ENCODE measurements at regions not wholly inside any gene's neighbourhood (a gene's known extent, or its start where the extent isn't known, plus 50 kb on each side); places are given as distances from the start of the nearest gene placed in this dataset.

- TF ChIP-seq MEF2A (IDR thresholded peaks at IDR 0.05; ENCODE audit: borderline replicate concordance, low read depth), result no peak
- no peak for TF ChIP-seq SIN3A (IDR thresholded peaks at IDR 0.05; ENCODE audit: borderline replicate concordance, low read depth, low read length)
- no peak for TF ChIP-seq EZH2phosphoT487 (IDR thresholded peaks at IDR 0.05; ENCODE audit: borderline replicate concordance, low read depth)
These were observed 182.2 kb downstream of the ANAPC1 start (continued) for GRCh38 chr2:111701798-111702118.

DNA sequence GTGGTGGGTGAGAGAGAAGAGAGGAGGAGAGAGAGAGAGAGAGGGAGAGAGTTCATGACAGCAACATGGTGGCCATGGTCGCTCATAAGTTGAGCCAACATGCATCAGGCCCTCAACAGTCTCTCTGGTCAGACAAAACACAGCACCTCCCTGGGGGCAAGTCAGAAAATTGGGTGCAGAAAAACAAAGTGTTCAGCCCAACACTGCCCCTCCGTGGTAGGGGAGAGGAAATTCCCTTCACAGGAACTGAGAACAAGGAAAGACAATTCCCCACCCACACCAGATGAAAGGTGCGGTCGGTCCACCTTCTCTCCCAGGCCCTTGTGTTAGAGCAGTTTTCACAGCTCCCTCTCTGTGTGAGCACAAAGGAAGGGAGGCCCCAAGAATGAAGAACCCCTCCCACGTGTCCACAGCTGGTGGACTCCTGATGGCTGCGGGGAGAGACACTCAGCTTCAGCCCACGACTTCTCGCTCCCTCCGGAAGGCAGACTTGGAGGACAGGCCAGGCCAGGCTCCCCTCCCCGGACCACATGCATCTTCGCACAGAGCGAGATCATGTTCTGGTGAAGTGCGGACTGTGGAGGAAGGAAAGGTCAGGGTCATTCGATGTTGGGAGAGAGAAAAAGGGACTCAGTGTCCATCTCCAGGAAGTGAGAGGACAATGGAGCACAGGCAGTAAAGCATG is 181.7 kb downstream of the ANAPC1 start:
- Histone ChIP-seq H3K27ac (ENCODE audit: low read depth in 2 of 2, low read length in 1 of 2) (no peak overlapping the region), H2AFZ (ENCODE audit: low read depth) (no peak overlapping the region), H3K4me1 (ENCODE audit: control insufficient read depth in 1 of 2, insufficient read depth in 2 of 2, low read depth in 1 of 2, low read length in 1 of 2) (peaks cover 22 to 27% of the 10 kb centered on the region in 2 experiments; a peak in 3 of 4 replicates), H3K9ac (no peak overlapping the region), H3K36me3 (replicated peaks in 1 of 2; ENCODE audit: control insufficient read depth in 1 of 2, insufficient read depth in 2 of 2, low read length in 1 of 2) (no peaks in the 10 kb centered on the region), H3K27me3 (ENCODE audit: insufficient read depth) (no peaks in the 10 kb centered on the region), H3K79me2 (ENCODE audit: insufficient read depth) (no peaks in the 10 kb centered on the region), H3K9me2 (no peaks in the 10 kb centered on the region), H3K4me3 (ENCODE audit: low read depth in 2 of 2, low read length in 1 of 2) (no peak overlapping the region; a peak in 1 of 4 replicates), H3F3A (replicated peaks; ENCODE audit: insufficient read depth) (peaks cover 4% of the 10 kb centered on the region), H4K20me1 (ENCODE audit: insufficient read depth) (no peaks in the 10 kb centered on the region; the same call in 1 of the 2 replicates), H3K4me2 (no peak overlapping the region), H3K9me3 (no peaks in the 10 kb centered on the region)
- WGBS (ENCODE audit: low lambda C conversion rate), result 88% methylated on average over 14 of the region's 14 CpGs
- ChIA-PET CTCF (interaction anchor here (0.6 to 1.9 kb wide), 2 partner anchors 8 to 11 kb away, joined by 3 to 7 read pairs; no protein-coding TSS in a partner anchor), POLR2A (no interaction called here)
- TF ChIP-seq FOSL2 (IDR thresholded peaks at IDR 0.05; ENCODE audit: borderline replicate concordance, low read depth), result no peak
- TF ChIP-seq RAD21 (IDR thresholded peaks at IDR 0.05; ENCODE audit: low read length), result peak; percentile 63
- TF ChIP-seq CTCF (IDR thresholded peaks at IDR 0.05), result peak; percentile 60
- TF ChIP-seq SMC3 (IDR thresholded peaks at IDR 0.05; ENCODE audit: low read depth, low read length), result peak; percentile 50
- TF ChIP-seq RXRA (IDR thresholded peaks at IDR 0.05; ENCODE audit: borderline replicate concordance, low read depth), result no peak
- no peak for TF ChIP-seq FOXM1 (IDR thresholded peaks at IDR 0.05; ENCODE audit: low read depth)
- no peak for TF ChIP-seq ZBTB33 (IDR thresholded peaks at IDR 0.05; ENCODE audit: borderline replicate concordance, low read depth)
- no peak for TF ChIP-seq CHD2 (IDR thresholded peaks at IDR 0.05; ENCODE audit: low read length, partially characterized antibody)
- TF ChIP-seq TCF12 (IDR thresholded peaks at IDR 0.05), result no peak
- no peak for TF ChIP-seq RCOR1 (IDR thresholded peaks at IDR 0.05; ENCODE audit: low read length)
- no peak for TF ChIP-seq JUND (IDR thresholded peaks at IDR 0.05)
- no peak for TF ChIP-seq GATA2 (CRISPR knock-in tag; IDR thresholded peaks at IDR 0.05)
- no peak for TF ChIP-seq TAF1 (IDR thresholded peaks at IDR 0.05; ENCODE audit: borderline replicate concordance, low read depth, low read length)
- TF ChIP-seq, protein P1, sequence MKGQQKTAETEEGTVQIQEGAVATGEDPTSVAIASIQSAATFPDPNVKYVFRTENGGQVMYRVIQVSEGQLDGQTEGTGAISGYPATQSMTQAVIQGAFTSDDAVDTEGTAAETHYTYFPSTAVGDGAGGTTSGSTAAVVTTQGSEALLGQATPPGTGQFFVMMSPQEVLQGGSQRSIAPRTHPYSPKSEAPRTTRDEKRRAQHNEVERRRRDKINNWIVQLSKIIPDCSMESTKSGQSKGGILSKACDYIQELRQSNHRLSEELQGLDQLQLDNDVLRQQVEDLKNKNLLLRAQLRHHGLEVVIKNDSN (IDR thresholded peaks at IDR 0.05; ENCODE audit: borderline replicate concordance, low read depth), result no peak
- peak; percentile 52 for DNase-seq
